ENCODE measurements at regions not wholly inside any gene's neighbourhood (a gene's known extent, or its start where the extent isn't known, plus 50 kb on each side); places are given as distances from the start of the nearest gene placed in this dataset.

DNA sequence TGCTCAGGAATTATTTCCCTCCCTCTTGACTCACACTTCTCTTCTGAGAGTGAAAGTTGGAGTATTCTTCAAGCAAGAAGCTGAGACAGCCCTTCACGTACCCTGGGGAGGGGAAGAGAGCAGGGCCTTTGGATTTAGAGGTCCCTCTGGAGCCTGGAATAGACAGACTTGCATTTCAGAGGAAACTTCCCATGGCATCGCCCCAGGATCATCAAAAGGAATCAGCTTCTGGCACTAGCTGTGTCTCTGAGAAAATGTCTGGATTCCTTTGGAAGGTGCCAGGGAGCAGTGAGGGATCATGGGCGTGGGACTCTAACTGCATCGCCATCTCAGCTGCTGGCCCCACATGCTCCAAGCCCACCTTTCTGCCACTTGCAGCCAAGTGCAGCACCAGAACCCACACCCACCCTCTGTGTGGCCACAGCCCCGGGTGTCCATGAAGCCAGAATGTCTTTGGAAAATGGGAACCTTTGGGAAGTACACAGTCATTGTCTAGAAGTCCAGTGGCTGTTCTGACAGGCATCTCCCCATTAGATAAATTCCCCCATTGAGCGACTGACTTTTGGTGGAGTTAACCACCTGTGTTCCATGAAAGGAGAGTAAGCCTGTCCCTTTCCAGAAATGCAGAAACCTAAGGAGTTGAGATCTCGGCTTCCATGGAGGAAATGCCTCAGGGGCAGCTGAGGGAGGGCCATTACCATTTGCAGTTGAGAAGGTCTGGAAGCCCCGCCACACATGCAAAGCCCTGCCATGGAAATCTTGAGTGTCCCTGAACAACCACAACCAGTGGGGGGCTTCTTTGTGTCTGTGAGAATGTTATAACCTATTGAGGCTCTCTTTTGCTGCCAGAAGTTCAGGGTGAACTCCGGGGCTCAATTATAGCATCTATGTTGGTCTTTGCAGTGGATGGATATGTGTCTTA lies 57.8 kb upstream of the GDF10 start:
- Mint-ChIP-seq H3K9me3 (peaks cover 5% of the 10 kb centered on the region), H3K4me1 (peaks cover 7% of the 10 kb centered on the region), H3K36me3 (ENCODE audit: low read depth) (no peaks in the 10 kb centered on the region), H3K27ac (no peak overlapping the region), H3K4me3 (no peak overlapping the region), H3K27me3 (ENCODE audit: low read depth) (peaks cover 20% of the 10 kb centered on the region)
- TF ChIP-seq, protein P1, sequence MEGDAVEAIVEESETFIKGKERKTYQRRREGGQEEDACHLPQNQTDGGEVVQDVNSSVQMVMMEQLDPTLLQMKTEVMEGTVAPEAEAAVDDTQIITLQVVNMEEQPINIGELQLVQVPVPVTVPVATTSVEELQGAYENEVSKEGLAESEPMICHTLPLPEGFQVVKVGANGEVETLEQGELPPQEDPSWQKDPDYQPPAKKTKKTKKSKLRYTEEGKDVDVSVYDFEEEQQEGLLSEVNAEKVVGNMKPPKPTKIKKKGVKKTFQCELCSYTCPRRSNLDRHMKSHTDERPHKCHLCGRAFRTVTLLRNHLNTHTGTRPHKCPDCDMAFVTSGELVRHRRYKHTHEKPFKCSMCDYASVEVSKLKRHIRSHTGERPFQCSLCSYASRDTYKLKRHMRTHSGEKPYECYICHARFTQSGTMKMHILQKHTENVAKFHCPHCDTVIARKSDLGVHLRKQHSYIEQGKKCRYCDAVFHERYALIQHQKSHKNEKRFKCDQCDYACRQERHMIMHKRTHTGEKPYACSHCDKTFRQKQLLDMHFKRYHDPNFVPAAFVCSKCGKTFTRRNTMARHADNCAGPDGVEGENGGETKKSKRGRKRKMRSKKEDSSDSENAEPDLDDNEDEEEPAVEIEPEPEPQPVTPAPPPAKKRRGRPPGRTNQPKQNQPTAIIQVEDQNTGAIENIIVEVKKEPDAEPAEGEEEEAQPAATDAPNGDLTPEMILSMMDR (IDR thresholded peaks at IDR 0.05; ENCODE audit: unreplicated experiment in 3 of 3): no peak

DNA sequence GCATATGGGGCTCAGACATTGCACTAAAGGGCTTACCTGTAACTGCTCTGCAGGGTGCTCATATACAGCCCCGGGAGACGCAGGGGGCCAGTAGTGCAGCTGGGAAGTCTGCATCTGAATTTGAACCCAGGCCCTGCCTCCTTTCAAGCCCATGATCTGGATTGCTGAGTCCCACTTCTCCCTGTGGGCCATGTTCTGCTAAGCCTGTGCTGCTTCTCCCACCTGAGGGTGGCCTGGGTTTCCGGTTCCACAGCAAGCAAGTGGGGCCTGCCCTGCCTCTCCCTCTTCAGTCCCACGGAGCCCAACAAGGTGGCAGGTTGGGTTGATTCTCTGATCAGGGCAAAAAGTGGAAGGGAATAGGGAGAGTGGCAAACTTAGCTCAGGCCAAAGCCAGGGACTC lies 56.6 kb upstream of the GDF10 start:
- H3K36me3 Mint-ChIP-seq (ENCODE audit: low read depth): no peaks in the 10 kb centered on the region
- no peak overlapping the region for H3K4me3 Mint-ChIP-seq
- TF ChIP-seq, protein P1 (IDR thresholded peaks at IDR 0.05; ENCODE audit: unreplicated experiment in 3 of 3): no peak
- H3K27ac Mint-ChIP-seq: no peak overlapping the region
- H3K4me1 Mint-ChIP-seq: peaks cover 7% of the 10 kb centered on the region
- H3K27me3 Mint-ChIP-seq (ENCODE audit: low read depth): peaks cover 16% of the 10 kb centered on the region
- no peaks in the 10 kb centered on the region for H3K9me3 Mint-ChIP-seq

DNA sequence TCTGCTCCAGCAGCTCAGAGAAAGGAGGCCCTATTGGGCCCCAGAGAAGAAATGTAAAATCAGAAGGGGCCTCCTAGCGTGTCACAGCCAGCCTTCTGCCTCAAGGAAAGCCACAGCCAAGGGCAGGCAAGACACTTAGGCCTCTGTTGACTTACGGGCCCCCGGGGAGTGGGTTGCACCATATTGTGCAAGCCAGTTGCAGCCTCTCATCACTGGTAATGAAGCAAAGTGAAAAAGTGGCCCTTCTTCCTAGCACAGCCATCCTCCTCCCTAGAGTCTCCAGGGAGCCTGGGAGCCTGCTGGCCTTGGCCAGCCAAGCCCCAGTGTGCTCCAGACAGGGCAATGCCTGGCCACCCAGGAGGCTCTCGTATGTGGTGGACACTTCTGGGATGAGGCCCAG lies 56.2 kb upstream of the GDF10 start:
- Mint-ChIP-seq H3K9me3 (no peaks in the 10 kb centered on the region), H3K27me3 (ENCODE audit: low read depth) (peaks cover 16% of the 10 kb centered on the region), H3K36me3 (ENCODE audit: low read depth) (no peaks in the 10 kb centered on the region), H3K27ac (peak overlapping the region in 1 of 3 experiments; percentile 24), H3K4me1 (peaks cover 7% of the 10 kb centered on the region), H3K4me3 (no peak overlapping the region)
- TF ChIP-seq, protein P1 (IDR thresholded peaks at IDR 0.05; ENCODE audit: unreplicated experiment in 3 of 3): no peak

DNA sequence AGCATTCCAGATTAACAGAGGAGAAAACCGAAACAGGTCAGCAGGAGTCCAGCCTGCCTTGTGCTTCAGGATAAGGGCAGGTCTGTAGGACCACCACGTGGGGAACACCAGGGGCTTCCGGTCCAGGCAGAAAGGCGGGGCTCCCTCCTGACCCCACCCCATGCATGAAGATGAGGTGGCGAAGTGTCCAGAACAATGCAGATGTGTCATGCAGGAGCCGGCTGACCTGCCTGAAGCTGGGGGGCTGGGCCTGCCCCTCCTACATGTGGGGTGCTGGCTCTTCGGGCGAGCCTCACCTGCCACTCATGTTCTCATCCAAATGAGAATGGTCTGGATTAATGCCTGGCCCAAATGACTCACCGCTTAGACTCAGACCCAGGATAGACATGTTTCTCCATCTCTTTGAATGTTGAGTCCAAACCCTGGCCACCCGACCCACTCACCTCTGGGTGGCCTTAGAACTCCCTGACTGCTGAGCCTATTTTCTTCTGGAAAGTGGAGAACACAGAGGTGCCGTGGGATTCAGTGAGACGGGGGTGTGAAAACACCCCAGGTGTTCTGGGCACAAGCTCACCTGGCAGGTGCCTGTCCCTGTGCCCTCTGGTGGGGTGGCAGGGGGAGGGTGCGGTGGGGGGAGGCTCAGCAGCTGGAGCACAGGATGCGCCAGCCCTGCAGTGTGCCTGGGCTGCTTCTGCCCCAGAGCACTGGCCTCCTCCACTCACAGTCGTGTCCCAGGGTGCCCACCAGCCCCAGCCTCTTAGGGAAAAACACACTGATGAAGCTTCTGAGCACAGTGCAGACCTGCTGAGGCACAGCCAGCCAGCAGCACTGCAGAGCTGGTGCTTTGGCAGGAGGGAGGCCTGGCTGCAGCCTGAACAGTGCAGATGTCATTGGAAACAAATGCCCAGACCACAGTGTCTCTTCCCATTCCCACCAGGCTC lies 55.2 kb upstream of the GDF10 start:
- Mint-ChIP-seq H3K4me1 (peaks cover 7% of the 10 kb centered on the region), H3K36me3 (ENCODE audit: low read depth) (no peaks in the 10 kb centered on the region), H3K9me3 (no peaks in the 10 kb centered on the region), H3K27me3 (ENCODE audit: low read depth) (peaks cover 19% of the 10 kb centered on the region), H3K27ac (peak overlapping the region in 2 of 3 experiments; percentile 24 to 39), H3K4me3 (no peak overlapping the region)
- TF ChIP-seq, protein P1 (IDR thresholded peaks at IDR 0.05; ENCODE audit: unreplicated experiment in 3 of 3): no peak

DNA sequence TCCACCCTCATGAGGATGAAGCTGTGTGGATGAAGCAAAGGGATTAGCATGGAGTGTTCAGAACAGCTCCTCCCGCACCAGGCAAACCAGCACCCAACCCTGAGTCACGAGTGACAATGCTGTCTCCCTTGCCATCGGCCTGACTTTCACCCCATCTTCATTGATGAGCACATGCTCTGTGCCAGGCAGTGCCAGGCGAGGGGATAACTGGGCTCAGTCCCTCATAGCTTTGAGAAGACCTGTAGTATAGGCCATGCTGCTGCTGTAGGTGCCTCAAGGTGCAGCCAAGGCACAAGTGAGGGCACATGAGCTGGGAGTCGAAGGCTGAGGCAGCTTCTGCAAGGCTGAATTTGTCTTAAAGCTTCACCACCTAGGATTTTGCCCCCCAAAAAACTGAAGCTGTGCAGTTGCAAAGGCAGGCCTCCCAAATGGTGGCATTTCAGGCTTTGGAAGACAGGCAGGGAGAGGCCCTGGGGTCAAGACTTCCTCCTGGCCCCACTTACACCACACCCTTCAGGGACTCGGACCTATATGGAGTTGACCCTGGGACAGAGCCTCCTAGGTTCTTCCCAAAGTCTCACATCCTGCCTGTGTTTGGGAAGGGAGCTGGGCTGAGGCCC lies 54.2 kb upstream of the GDF10 start:
- Mint-ChIP-seq H3K4me3 (no peak overlapping the region), H3K36me3 (ENCODE audit: low read depth) (no peaks in the 10 kb centered on the region), H3K27me3 (ENCODE audit: low read depth) (peaks cover 12% of the 10 kb centered on the region), H3K9me3 (no peaks in the 10 kb centered on the region), H3K4me1 (peaks cover 7% of the 10 kb centered on the region), H3K27ac (no peak overlapping the region)
- TF ChIP-seq, protein P1 (IDR thresholded peaks at IDR 0.05; ENCODE audit: unreplicated experiment in 3 of 3): no peak
